Liver (tissue), 3 donors: ENCODE measurements at regions not wholly inside any gene's neighbourhood (a gene's known extent, or its start where the extent isn't known, plus 50 kb on each side); places are given as distances from the start of the nearest gene placed in this dataset.

Source experiments
- CTCF ChIP-seq: fragments of 150-350 bp; IDR thresholded peaks from 2 replicates; pipeline ENCODE4 v1.5.1; 2017; ENCODE audit warnings: improper control_type of control experiment, low read depth, low read length; ENCODE audit not compliant: missing input control
- GABPA ChIP-seq, 2 donors: IDR thresholded peaks in 1 of 2; conservative IDR thresholded peaks in 1 of 2; 2 replicates each; pipeline ENCODE4 v1.6.1; 2016; ENCODE audit warnings: antibody characterized with exemption in 2 of 2, mild to moderate bottlenecking in 1 of 2, moderate library complexity in 1 of 2
- HNF4A ChIP-seq, 2 donors: conservative IDR thresholded peaks; 2 replicates each; pipeline ENCODE4 v1.6.1; 2016; ENCODE audit warnings: antibody characterized with exemption in 2 of 2, mild to moderate bottlenecking in 2 of 2
- RXRA ChIP-seq, 2 donors: IDR thresholded peaks; 2 replicates each; pipeline ENCODE4 v1.6.1; 2017 to 2018; ENCODE audit warnings: antibody characterized with exemption in 2 of 2, mild to moderate bottlenecking in 1 of 2
- donor health status: healthy.
- donor health status: healthy.

- no peak for TF ChIP-seq HNF4A (conservative IDR thresholded peaks at IDR 0.05)
- no peak for TF ChIP-seq GABPA (IDR thresholded peaks at IDR 0.05 in 1 of 2, conservative IDR thresholded peaks at IDR 0.05 in 1 of 2)
- TF ChIP-seq CTCF = no peak
- TF ChIP-seq RXRA (IDR thresholded peaks at IDR 0.05) = no peak
Observed at GRCh38 chr4:32633421-32633820, 1913.3 kb downstream of the PCDH7 start.
